GOT3 (cell line): ENCODE measurements at regions not wholly inside any gene's neighbourhood (a gene's known extent, or its start where the extent isn't known, plus 50 kb on each side); places are given as distances from the start of the nearest gene placed in this dataset.

Experiments used
- DNase-seq: peaks from one replicate; lab custom pipeline; 2025; ENCODE audit warnings: mixed read lengths; lab: John Stamatoyannopoulos, UW

GRCh38 chr15:66906668-66907614 is 158.5 kb upstream of the SMAD3 start:
- no peak for DNase-seq

- no peak for DNase-seq
Observed at GRCh38 chr15:66907826-66908743, 157.3 kb upstream of the SMAD3 start.

GRCh38 chr15:66908744-66909095 is 156.7 kb upstream of the SMAD3 start:
- DNase-seq: no peak

GRCh38 chr15:66909381-66909890 is 156.0 kb upstream of the SMAD3 start:
- no peak for DNase-seq

GRCh38 chr15:66911131-66911700 is 154.2 kb upstream of the SMAD3 start:
- DNase-seq: no peak

GRCh38 chr15:66912001-66912400 is 153.4 kb upstream of the SMAD3 start:
- DNase-seq: no peak

GRCh38 chr15:66912441-66912840 is 153.0 kb upstream of the SMAD3 start:
- no peak for DNase-seq

GRCh38 chr15:66917904-66918448 is 147.4 kb upstream of the SMAD3 start:
- DNase-seq: no peak

- DNase-seq: no peak
Observed at GRCh38 chr15:66919421-66919820, 146.0 kb upstream of the SMAD3 start.

GRCh38 chr15:66921319-66921915 is 144.0 kb upstream of the SMAD3 start:
- DNase-seq: no peak

- no peak for DNase-seq
Observed at GRCh38 chr15:66922608-66923007, 142.8 kb upstream of the SMAD3 start.

GRCh38 chr15:66923438-66923881 is 141.9 kb upstream of the SMAD3 start:
- no peak for DNase-seq

GRCh38 chr15:66924889-66925288 is 140.5 kb upstream of the SMAD3 start:
- no peak for DNase-seq

- DNase-seq: no peak
Observed at GRCh38 chr15:66925721-66926120, 139.7 kb upstream of the SMAD3 start.

GRCh38 chr15:66927201-66928077 is 138.0 kb upstream of the SMAD3 start:
- no peak for DNase-seq

- no peak for DNase-seq
Observed at GRCh38 chr15:66928101-66928500, 137.3 kb upstream of the SMAD3 start.

GRCh38 chr15:66928784-66929183 is 136.6 kb upstream of the SMAD3 start:
- no peak for DNase-seq

- DNase-seq: no peak
Observed at GRCh38 chr15:66929843-66930402, 135.5 kb upstream of the SMAD3 start.

GRCh38 chr15:66931768-66932633 is 133.4 kb upstream of the SMAD3 start:
- DNase-seq: no peak
